ENCODE measurements at regions not wholly inside any gene's neighbourhood (a gene's known extent, or its start where the extent isn't known, plus 50 kb on each side); places are given as distances from the start of the nearest gene placed in this dataset.

DNA sequence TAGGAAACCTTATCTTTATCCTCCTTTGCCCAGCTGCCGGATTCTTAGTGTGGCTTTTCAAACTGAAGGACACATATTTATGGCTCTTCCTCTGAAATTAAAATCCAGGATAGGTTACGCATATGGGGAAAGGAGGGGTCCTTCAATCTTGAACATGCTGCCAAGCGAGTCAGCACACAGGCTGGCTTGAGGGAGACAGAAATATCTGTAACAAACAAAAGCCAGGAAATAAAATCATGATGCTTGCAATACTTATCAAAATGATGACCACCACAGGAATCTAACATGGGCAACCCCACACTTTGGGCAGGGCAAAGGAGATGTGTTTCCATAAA, 196.4 kb upstream of the LDB2 start:
- H2BK12ac ChIP-seq (ENCODE audit: low read length in 2 of 2): no peak overlapping the region

DNA sequence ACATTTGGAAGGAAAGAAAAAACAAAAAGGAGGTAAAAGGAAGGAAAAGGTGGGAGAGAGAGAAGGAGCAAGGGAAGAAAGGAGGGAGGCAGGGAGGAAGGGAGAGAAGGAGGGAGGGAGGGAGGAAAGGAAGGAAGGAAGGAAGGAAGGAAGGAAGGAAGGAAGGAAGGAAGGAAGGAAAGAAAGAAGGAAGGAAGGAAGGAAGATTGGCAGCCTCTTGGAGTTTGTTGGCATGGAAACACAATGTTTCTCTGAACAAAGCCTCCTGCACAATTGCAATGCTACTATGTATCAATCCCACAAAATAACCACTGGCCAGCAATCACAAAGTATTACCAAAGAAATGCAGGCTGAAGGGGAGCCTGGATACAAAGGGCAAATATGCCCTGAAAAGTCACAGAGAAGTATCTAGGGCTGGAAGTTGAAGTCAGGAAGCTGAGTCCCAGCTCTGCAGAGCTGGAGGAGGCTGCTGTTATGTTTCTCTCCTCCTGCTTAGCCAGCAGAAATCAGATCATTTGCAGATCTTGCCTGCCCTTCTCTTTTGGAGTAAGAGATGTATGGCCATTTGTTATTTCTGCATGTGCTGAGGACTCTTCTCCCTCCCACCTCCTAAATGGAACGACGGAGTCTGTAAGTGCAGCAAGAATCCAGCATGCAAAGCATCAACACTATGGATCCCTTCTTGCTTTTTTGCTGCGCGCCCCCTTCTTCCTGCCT, 195.9 kb upstream of the LDB2 start:
- no peak overlapping the region for H4K91ac ChIP-seq (ENCODE audit: low read length)
- no peaks in the 10 kb centered on the region for H3K4me1 ChIP-seq (ENCODE audit: control insufficient read depth, insufficient read depth, low read depth, low read length)
- no peak overlapping the region for H3K4me3 ChIP-seq (ENCODE audit: insufficient read depth in 1 of 2, low read depth in 1 of 2, low read length in 2 of 2)
- no peak overlapping the region for H4K8ac ChIP-seq (ENCODE audit: low read length)
- WGBS: 41% methylated on average over 4 of the region's 4 CpGs
- no peak overlapping the region for H3K18ac ChIP-seq (ENCODE audit: low read depth in 1 of 2, low read length in 2 of 2)
- H3K4ac ChIP-seq (ENCODE audit: low read depth in 1 of 2, low read length in 2 of 2): no peak overlapping the region
- H3K27me3 ChIP-seq (ENCODE audit: control insufficient read depth in 1 of 2, insufficient read depth in 1 of 2, low read length in 2 of 2): no peaks in the 10 kb centered on the region
- H3K36me3 ChIP-seq (ENCODE audit: control insufficient read depth in 1 of 2, insufficient read depth in 2 of 2, low read depth in 1 of 2, low read length in 2 of 2): no peaks in the 10 kb centered on the region
- no peak overlapping the region for H2AK5ac ChIP-seq (ENCODE audit: low read length, severe bottlenecking)
- H2BK120ac ChIP-seq (ENCODE audit: low read depth, low read length): no peak overlapping the region
- H3K14ac ChIP-seq (ENCODE audit: low read length in 2 of 2): no peak overlapping the region
- peak overlapping the region; percentile 62 for H2AFZ ChIP-seq (ENCODE audit: low read depth, low read length)
- no peaks in the 10 kb centered on the region for H3K9me3 ChIP-seq (ENCODE audit: control insufficient read depth, low read length)
- no peak overlapping the region for H2BK5ac ChIP-seq (ENCODE audit: low read depth, low read length, poor library complexity, severe bottlenecking)
- peak; percentile 21 for DNase-seq
- peak overlapping the region; percentile 71 for H3K9ac ChIP-seq (ENCODE audit: low read length)
- no peak overlapping the region for H3K23ac ChIP-seq (ENCODE audit: low read length in 2 of 2)
- no peaks in the 10 kb centered on the region for H3K79me1 ChIP-seq (replicated peaks; ENCODE audit: low read length, poor library complexity, severe bottlenecking)
- no peak overlapping the region for H3K4me2 ChIP-seq (ENCODE audit: low read length, poor library complexity, severe bottlenecking)
- H2BK12ac ChIP-seq (ENCODE audit: low read length in 2 of 2): no peak overlapping the region
- no peak overlapping the region for H2BK15ac ChIP-seq (ENCODE audit: low read depth, poor library complexity, severe bottlenecking)
- H3K27ac ChIP-seq (ENCODE audit: low read length, poor library complexity, severe bottlenecking): no peak overlapping the region

More for the DNA sequence above, 196.4 kb upstream of the LDB2 start:
- Histone ChIP-seq H3K4me1 (ENCODE audit: control insufficient read depth, insufficient read depth, low read depth, low read length) (no peaks in the 10 kb centered on the region), H3K9ac (ENCODE audit: low read length) (peak overlapping the region; percentile 71), H3K4ac (ENCODE audit: low read depth in 1 of 2, low read length in 2 of 2) (no peak overlapping the region), H3K27ac (ENCODE audit: low read length, poor library complexity, severe bottlenecking) (no peak overlapping the region), H3K27me3 (ENCODE audit: control insufficient read depth in 1 of 2, insufficient read depth in 1 of 2, low read length in 2 of 2) (no peaks in the 10 kb centered on the region), H3K4me2 (ENCODE audit: low read length, poor library complexity, severe bottlenecking) (no peak overlapping the region), H2BK15ac (ENCODE audit: low read depth, poor library complexity, severe bottlenecking) (no peak overlapping the region), H3K14ac (ENCODE audit: low read length in 2 of 2) (no peak overlapping the region), H3K79me1 (replicated peaks; ENCODE audit: low read length, poor library complexity, severe bottlenecking) (no peaks in the 10 kb centered on the region), H2AK5ac (ENCODE audit: low read length, severe bottlenecking) (no peak overlapping the region), H4K8ac (ENCODE audit: low read length) (no peak overlapping the region), H3K9me3 (ENCODE audit: control insufficient read depth, low read length) (no peaks in the 10 kb centered on the region), H2AFZ (ENCODE audit: low read depth, low read length) (no peak overlapping the region), H2BK120ac (ENCODE audit: low read depth, low read length) (no peak overlapping the region), H3K18ac (ENCODE audit: low read depth in 1 of 2, low read length in 2 of 2) (no peak overlapping the region), H4K91ac (ENCODE audit: low read length) (no peak overlapping the region), H3K36me3 (ENCODE audit: control insufficient read depth in 1 of 2, insufficient read depth in 2 of 2, low read depth in 1 of 2, low read length in 2 of 2) (no peaks in the 10 kb centered on the region), H3K23ac (ENCODE audit: low read length in 2 of 2) (no peak overlapping the region), H3K4me3 (ENCODE audit: insufficient read depth in 1 of 2, low read depth in 1 of 2, low read length in 2 of 2) (no peak overlapping the region), H2BK5ac (ENCODE audit: low read depth, low read length, poor library complexity, severe bottlenecking) (no peak overlapping the region)
- no peak for DNase-seq
- 68% methylated on average over 3 of the region's 3 CpGs for WGBS

DNA sequence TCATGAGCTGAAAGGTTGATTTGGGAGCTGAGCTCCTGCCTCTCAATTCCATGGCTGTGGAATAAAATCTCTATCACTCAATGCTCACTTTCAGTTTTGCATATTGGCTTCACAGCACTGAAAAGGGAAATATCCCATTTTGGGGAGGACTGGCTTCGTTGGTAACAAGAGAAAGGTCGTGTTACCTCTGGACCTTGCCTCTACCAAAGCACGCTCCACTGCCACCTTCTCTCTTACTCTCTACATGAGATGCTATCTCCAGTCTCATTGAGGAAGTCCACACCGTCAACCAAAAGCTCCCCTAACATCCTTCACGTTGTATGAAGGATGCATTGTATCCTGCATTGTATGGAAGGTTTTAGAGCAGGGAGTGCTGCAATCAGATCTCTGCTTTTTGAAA, 195.0 kb upstream of the LDB2 start:
- WGBS: 84% methylated on average over 4 of the region's 5 CpGs
- no peak for DNase-seq

DNA sequence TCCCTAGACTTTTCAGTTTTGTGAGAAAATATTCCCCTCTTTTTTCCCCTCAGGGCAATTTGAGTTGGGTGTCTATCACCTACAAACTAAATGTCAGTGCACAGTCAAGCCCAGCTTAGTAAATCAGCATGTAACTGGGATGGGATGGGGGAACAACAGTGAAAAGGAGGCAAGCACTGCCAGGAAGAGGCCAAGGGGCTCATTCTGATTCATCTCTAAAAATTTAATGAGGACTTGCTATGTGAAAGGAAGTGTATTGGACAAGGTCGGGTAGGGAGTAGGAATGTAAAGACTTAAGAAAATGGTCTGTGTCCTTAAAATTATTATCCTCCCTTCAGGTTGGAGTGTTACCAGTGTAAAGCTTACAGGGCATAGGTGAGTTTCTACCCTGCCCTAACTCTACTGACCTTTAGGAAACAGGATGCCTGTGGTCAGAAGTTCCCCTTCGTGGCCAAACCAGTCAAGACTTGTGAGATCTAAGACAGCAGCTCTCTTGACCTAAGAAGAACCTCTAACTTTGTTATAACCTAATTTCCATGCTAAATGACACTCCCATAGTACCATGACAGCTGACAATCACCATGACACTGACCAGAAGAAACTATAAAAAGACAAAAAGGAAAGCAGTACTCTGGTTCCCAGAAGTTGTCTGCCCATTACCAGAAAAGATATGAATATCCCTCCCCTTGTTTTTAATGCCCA, 194.4 kb upstream of the LDB2 start:
- Histone ChIP-seq H4K8ac (ENCODE audit: low read length) (no peak overlapping the region), H2BK15ac (ENCODE audit: low read depth, poor library complexity, severe bottlenecking) (no peak overlapping the region), H3K4me1 (ENCODE audit: control insufficient read depth, insufficient read depth, low read depth, low read length) (no peaks in the 10 kb centered on the region), H3K4me2 (ENCODE audit: low read length, poor library complexity, severe bottlenecking) (no peak overlapping the region), H3K23ac (ENCODE audit: low read length in 2 of 2) (no peak overlapping the region), H3K27me3 (ENCODE audit: control insufficient read depth in 1 of 2, insufficient read depth in 1 of 2, low read length in 2 of 2) (no peaks in the 10 kb centered on the region), H2AK5ac (ENCODE audit: low read length, severe bottlenecking) (no peak overlapping the region), H2BK12ac (ENCODE audit: low read length in 2 of 2) (no peak overlapping the region), H3K9me3 (ENCODE audit: control insufficient read depth, low read length) (no peaks in the 10 kb centered on the region), H2BK120ac (ENCODE audit: low read depth, low read length) (no peak overlapping the region), H4K91ac (ENCODE audit: low read length) (no peak overlapping the region), H3K79me1 (replicated peaks; ENCODE audit: low read length, poor library complexity, severe bottlenecking) (no peaks in the 10 kb centered on the region), H3K27ac (ENCODE audit: low read length, poor library complexity, severe bottlenecking) (no peak overlapping the region), H2AFZ (ENCODE audit: low read depth, low read length) (no peak overlapping the region), H3K36me3 (ENCODE audit: control insufficient read depth in 1 of 2, insufficient read depth in 2 of 2, low read depth in 1 of 2, low read length in 2 of 2) (no peaks in the 10 kb centered on the region), H3K14ac (ENCODE audit: low read length in 2 of 2) (no peak overlapping the region), H3K4me3 (ENCODE audit: insufficient read depth in 1 of 2, low read depth in 1 of 2, low read length in 2 of 2) (no peak overlapping the region), H3K18ac (ENCODE audit: low read depth in 1 of 2, low read length in 2 of 2) (no peak overlapping the region), H3K4ac (ENCODE audit: low read depth in 1 of 2, low read length in 2 of 2) (peak overlapping the region in 1 of 2 experiments; percentile 5), H2BK5ac (ENCODE audit: low read depth, low read length, poor library complexity, severe bottlenecking) (no peak overlapping the region), H3K9ac (ENCODE audit: low read length) (no peak overlapping the region)
- 45% methylated on average over 2 of the region's 2 CpGs for WGBS
- no peak for DNase-seq

More for the DNA sequence above, 195.0 kb upstream of the LDB2 start:
- Histone ChIP-seq H2BK15ac (ENCODE audit: low read depth, poor library complexity, severe bottlenecking) (no peak overlapping the region), H2AK5ac (ENCODE audit: low read length, severe bottlenecking) (no peak overlapping the region), H4K91ac (ENCODE audit: low read length) (no peak overlapping the region), H3K36me3 (ENCODE audit: control insufficient read depth in 1 of 2, insufficient read depth in 2 of 2, low read depth in 1 of 2, low read length in 2 of 2) (no peaks in the 10 kb centered on the region), H3K4ac (ENCODE audit: low read depth in 1 of 2, low read length in 2 of 2) (peak overlapping the region in 1 of 2 experiments; percentile 5), H3K27ac (ENCODE audit: low read length, poor library complexity, severe bottlenecking) (no peak overlapping the region), H3K18ac (ENCODE audit: low read depth in 1 of 2, low read length in 2 of 2) (no peak overlapping the region), H3K23ac (ENCODE audit: low read length in 2 of 2) (no peak overlapping the region), H3K9me3 (ENCODE audit: control insufficient read depth, low read length) (no peaks in the 10 kb centered on the region), H3K14ac (ENCODE audit: low read length in 2 of 2) (no peak overlapping the region), H3K4me1 (ENCODE audit: control insufficient read depth, insufficient read depth, low read depth, low read length) (no peaks in the 10 kb centered on the region), H4K8ac (ENCODE audit: low read length) (no peak overlapping the region), H3K27me3 (ENCODE audit: control insufficient read depth in 1 of 2, insufficient read depth in 1 of 2, low read length in 2 of 2) (no peaks in the 10 kb centered on the region), H3K4me2 (ENCODE audit: low read length, poor library complexity, severe bottlenecking) (no peak overlapping the region), H3K9ac (ENCODE audit: low read length) (no peak overlapping the region), H3K79me1 (replicated peaks; ENCODE audit: low read length, poor library complexity, severe bottlenecking) (no peaks in the 10 kb centered on the region), H2BK120ac (ENCODE audit: low read depth, low read length) (no peak overlapping the region), H2BK12ac (ENCODE audit: low read length in 2 of 2) (no peak overlapping the region), H2BK5ac (ENCODE audit: low read depth, low read length, poor library complexity, severe bottlenecking) (no peak overlapping the region), H2AFZ (ENCODE audit: low read depth, low read length) (no peak overlapping the region), H3K4me3 (ENCODE audit: insufficient read depth in 1 of 2, low read depth in 1 of 2, low read length in 2 of 2) (no peak overlapping the region)

All from mesenchymal stem cell (in vitro differentiated cells and primary cell).